ENCODE measurements at regions not wholly inside any gene's neighbourhood (a gene's known extent, or its start where the extent isn't known, plus 50 kb on each side); places are given as distances from the start of the nearest gene placed in this dataset.

DNA sequence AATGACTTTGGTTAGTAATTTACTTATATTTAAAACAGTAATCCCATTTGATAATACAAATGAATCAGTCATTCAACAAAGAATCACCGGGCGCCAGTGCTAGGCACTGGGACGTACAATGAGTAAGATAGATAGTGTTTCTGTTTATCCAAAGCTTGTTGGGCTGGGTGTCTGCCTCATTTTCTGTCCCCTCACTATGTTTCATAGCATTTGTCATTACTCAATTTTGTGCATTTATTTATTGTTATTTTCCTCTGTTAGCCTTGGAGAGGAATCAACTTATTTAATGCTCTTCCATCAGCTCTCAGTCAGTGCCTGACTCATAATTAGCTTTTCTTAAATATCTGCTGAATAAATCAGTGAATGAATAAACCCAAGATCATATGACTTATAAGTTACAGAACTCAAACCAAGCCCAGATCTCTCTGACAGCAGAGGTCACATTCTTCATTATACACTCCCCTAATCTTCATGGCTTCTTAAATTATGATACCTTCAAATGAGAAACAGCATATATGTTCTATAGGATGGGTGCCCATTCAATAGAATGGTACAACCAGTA is 86.2 kb downstream of the TSPAN8 start:
- DNase-seq: no peak
- in situ Hi-C loops (cut with MboI; ENCODE audit: low pct_unique_long_range_greater_than_20kb, low sequenced_read_pairs): no loop called here

DNA sequence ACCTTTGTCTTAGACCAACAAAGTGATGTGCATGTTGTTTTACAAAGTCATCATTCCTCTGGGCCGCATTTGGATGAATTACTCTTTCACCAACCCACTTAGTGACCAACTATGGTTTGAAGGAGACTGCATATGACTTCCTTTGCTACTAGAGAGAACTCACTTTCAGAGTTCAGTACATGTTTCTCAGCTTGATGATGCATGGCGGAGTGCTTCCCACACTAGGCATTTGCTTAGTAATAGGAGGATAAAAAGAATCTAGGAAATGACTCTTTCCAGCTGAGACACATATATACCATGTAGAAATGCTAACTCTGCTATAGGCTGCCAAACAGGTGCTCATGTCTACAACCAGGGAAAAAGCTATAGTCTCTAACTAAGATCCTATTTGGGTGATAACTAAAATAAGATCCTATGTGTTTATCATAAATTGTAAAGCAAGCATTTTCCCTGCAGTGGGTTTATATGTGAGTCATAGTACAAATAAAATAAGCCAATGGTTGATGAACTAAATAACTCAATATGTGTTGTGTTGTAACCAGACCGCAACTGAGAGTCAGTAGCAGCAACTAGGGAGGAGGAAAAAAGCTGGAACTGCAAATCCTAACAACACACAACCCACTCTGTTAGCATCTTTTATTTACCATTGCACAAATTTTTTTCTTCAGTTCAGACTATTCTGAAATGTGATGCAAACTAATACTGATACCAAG is 87.2 kb downstream of the TSPAN8 start:
- in situ Hi-C loops (cut with MboI; ENCODE audit: low pct_unique_long_range_greater_than_20kb, low sequenced_read_pairs): no loop called here
- DNase-seq: no peak

GRCh38 chr12:71069311-71069710 is 88.5 kb downstream of the TSPAN8 start:
- in situ Hi-C loops (cut with MboI; ENCODE audit: low pct_unique_long_range_greater_than_20kb, low sequenced_read_pairs): no loop called here

DNA sequence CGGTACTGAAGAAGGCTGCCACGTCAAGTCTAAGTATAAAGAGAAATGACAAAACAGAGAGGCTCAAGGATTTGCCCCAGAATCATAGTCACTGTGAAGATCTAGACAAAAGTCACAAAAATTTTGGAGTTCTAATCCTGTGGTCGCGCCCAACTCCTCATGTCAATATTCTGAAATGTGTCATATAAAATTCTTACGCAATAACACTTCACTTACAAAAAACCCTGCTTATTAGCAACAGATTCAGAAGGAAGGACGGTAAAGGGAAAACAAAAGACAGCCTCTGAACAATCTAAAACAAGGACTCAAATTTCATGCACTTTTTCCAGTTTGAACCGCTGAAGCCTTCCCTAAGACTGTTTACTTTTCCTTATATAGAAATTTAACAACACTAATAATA is 94.7 kb downstream of the TSPAN8 start:
- no peak for DNase-seq
- in situ Hi-C loops (cut with MboI; ENCODE audit: low pct_unique_long_range_greater_than_20kb, low sequenced_read_pairs): no loop called here

More at GRCh38 chr12:71069311-71069710, 88.5 kb downstream of the TSPAN8 start:
- no peak for DNase-seq

GRCh38 chr12:71061451-71061850 is 96.3 kb downstream of the TSPAN8 start:
- in situ Hi-C loops (cut with MboI; ENCODE audit: low pct_unique_long_range_greater_than_20kb, low sequenced_read_pairs): no loop called here

DNA sequence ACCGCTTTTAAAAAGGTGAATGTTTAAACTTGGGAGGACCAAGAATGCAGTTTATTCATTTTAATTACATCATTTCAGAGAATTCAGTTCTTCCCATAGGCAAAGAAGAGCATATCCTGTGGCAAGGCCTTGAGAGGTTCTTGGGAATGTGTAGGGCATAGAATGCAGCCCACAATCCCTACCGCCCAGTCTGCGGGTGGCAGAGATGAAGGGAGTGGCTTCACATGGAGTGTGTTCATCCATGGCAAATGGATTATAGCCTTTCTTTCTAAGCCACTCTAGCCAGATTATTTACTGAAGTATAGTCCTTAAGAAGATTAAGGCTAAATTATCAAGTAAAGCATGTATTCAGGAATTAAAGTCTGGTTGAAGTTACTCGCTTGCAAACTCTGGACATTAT is 97.4 kb downstream of the TSPAN8 start:
- in situ Hi-C loops (cut with MboI; ENCODE audit: low pct_unique_long_range_greater_than_20kb, low sequenced_read_pairs): no loop called here
- no peak for DNase-seq

More at GRCh38 chr12:71061451-71061850, 96.3 kb downstream of the TSPAN8 start:
- DNase-seq: no peak

- in situ Hi-C loops (cut with MboI; ENCODE audit: low pct_unique_long_range_greater_than_20kb, low sequenced_read_pairs): no loop called here
- DNase-seq: no peak
Observed at GRCh38 chr12:71057330-71057729, 100.5 kb downstream of the TSPAN8 start.

- in situ Hi-C loops (cut with MboI; ENCODE audit: low pct_unique_long_range_greater_than_20kb, low sequenced_read_pairs): no loop called here
- no peak for DNase-seq
Observed at GRCh38 chr12:71054551-71054950, 103.2 kb downstream of the TSPAN8 start.

- no peak for DNase-seq
- in situ Hi-C loops (cut with MboI; ENCODE audit: low pct_unique_long_range_greater_than_20kb, low sequenced_read_pairs): no loop called here
Observed at GRCh38 chr12:71046215-71046614, 111.6 kb downstream of the TSPAN8 start.

GRCh38 chr12:71045781-71046180 is 112.0 kb downstream of the TSPAN8 start:
- in situ Hi-C loops (cut with MboI; ENCODE audit: low pct_unique_long_range_greater_than_20kb, low sequenced_read_pairs): no loop called here
- DNase-seq: no peak

GRCh38 chr12:71041476-71041875 is 116.3 kb downstream of the TSPAN8 start:
- in situ Hi-C loops (cut with MboI; ENCODE audit: low pct_unique_long_range_greater_than_20kb, low sequenced_read_pairs): no loop called here
- no peak for DNase-seq

DNA sequence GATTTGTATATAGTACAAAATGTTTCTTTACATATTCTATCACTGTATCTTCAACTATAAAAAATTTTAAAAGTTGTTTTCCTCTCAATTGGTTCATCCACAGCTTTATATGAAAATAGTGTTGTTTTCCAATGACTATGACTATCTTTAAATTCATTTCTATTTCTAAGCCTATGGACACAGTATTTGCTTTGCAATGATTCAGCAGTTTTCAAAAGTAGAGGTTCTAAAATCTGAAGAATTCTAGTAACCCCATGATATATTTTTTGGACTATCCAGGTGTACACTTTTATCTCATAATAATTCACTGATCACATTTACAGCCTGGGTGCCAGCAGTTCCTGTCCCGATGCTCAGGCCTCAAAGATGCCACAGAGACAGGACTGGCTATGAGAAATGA is 118.4 kb upstream of the PTPRR start:
- no peak for DNase-seq
- in situ Hi-C loops (cut with MboI; ENCODE audit: low pct_unique_long_range_greater_than_20kb, low sequenced_read_pairs): no loop called here

DNA sequence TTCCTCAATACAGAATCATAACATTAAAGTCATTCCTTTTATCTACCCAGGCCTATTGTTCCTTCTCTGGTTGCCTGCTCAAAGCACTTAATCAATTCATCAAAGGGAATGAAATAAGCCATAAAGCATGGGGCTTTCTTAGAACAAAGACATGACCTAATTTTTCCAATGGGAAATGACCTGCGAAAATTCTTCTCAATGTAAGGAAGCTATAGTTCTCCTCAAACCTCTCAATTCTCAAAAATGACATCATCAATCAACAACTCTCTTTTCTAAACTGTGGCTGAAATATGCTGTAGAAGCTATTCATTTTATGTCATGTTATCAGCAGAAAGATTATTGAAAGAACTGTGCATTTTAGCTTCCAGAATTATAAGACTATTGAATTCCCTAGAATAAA is 116.0 kb upstream of the PTPRR start:
- DNase-seq: no peak
- in situ Hi-C loops (cut with MboI; ENCODE audit: low pct_unique_long_range_greater_than_20kb, low sequenced_read_pairs): no loop called here

DNA sequence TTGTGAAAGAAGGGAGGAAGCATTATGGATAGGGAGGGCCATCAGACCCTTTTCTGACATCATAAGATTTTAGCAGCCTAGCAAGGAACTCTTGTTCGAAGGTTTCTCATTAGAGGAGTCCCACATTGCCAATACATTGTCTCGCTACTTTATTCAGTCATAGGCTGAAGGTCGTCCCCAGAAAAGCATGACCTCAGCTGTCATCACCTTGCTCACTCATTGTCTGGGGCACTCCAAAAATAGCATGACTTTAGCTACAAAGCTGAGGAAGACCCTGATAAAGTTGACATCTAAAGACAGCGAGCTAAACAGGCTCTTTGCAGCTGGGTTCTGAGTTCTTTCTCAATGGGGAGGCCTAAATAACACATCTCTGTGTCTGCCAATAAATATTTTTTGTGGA is 112.4 kb upstream of the PTPRR start:
- no peak for DNase-seq
- in situ Hi-C loops (cut with MboI; ENCODE audit: low pct_unique_long_range_greater_than_20kb, low sequenced_read_pairs): no loop called here

DNA sequence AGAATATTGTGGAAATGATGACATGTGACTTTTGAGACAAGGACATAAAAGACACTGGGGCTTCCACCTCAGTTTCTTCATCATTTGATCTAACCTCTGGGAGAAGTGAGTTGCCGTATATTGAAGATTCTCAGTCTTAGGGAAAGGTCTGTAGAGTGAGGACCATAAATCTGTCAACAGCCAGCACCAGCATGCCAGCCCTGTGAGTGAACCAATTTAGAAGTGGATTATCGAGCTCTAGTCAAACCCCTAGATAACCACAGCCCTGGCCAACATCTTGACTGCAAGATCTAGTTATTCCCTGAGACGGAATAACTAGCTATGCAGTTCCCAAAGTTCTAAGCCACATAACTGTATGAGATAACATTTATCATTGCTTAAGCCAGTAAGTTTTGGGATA is 108.8 kb upstream of the PTPRR start:
- no peak for DNase-seq
- in situ Hi-C loops (cut with MboI; ENCODE audit: low pct_unique_long_range_greater_than_20kb, low sequenced_read_pairs): no loop called here

GRCh38 chr12:71027856-71028255 is 107.3 kb upstream of the PTPRR start:
- no peak for DNase-seq
- in situ Hi-C loops (cut with MboI; ENCODE audit: low pct_unique_long_range_greater_than_20kb, low sequenced_read_pairs): no loop called here

GRCh38 chr12:71024827-71025226 is 104.3 kb upstream of the PTPRR start:
- in situ Hi-C loops (cut with MboI; ENCODE audit: low pct_unique_long_range_greater_than_20kb, low sequenced_read_pairs): loop anchor here (25.0 kb wide), 1 partner anchor 288 kb away; no protein-coding TSS in a partner anchor

GRCh38 chr12:71024281-71024680 is 103.7 kb upstream of the PTPRR start:
- no peak for DNase-seq
- in situ Hi-C loops (cut with MboI; ENCODE audit: low pct_unique_long_range_greater_than_20kb, low sequenced_read_pairs): loop anchor here (25.0 kb wide), 1 partner anchor 287 kb away; no protein-coding TSS in a partner anchor

More at GRCh38 chr12:71024827-71025226, 104.3 kb upstream of the PTPRR start:
- DNase-seq: no peak

GRCh38 chr12:71021491-71021890 is 101.0 kb upstream of the PTPRR start:
- no peak for DNase-seq
- in situ Hi-C loops (cut with MboI; ENCODE audit: low pct_unique_long_range_greater_than_20kb, low sequenced_read_pairs): loop anchor here (25.0 kb wide), 1 partner anchor 284 kb away; no protein-coding TSS in a partner anchor

DNA sequence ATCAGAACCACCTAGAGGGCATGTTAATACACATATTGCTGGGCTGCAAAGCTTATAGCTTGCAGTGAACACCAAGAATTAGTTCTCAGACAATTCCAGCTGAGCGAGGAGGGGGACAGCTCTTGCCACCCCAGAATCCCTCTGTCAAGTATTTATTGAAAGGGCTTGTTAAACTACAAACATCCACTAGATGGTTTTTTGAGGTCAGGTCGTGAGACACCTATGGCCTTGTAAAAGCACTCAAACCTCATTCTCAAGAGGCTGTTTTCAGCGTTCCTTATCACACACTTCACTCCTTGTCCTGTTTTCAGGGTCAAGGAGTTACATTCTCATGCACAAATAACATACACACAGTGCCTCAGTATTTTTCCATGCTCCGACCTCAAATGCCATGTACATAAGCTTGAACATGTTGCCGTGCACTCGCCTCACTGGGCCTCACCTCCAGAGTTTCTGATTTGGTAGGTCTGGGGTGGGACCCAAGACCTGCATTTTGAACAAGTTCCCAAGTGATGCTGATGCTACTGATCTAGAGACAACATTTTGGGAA is 98.8 kb upstream of the PTPRR start:
- DNase-seq: no peak
- in situ Hi-C loops (cut with MboI; ENCODE audit: low pct_unique_long_range_greater_than_20kb, low sequenced_read_pairs): loop anchor here (25.0 kb wide), 1 partner anchor 282 kb away; no protein-coding TSS in a partner anchor
